ENCODE measurements at regions not wholly inside any gene's neighbourhood (a gene's known extent, or its start where the extent isn't known, plus 50 kb on each side); places are given as distances from the start of the nearest gene placed in this dataset.
"Not testable (repeated sequence)": the region's sequence is repeated elsewhere in the genome, so short reads cannot be mapped to it uniquely, and the experiment has no call there.

GRCh38 chr21:19433623-19434022, 1030.0 kb upstream of the TMPRSS15 start:
- Mint-ChIP-seq H3K27ac (no peak overlapping the region), H3K4me1 (no peaks in the 10 kb centered on the region), H3K9me3 (peaks cover 13% of the 10 kb centered on the region), H3K27me3 (no peaks in the 10 kb centered on the region), H3K36me3 (ENCODE audit: low read depth) (no peaks in the 10 kb centered on the region), H3K4me3 (no peak overlapping the region)
- ChIA-PET POLR2A (no interaction called here), CTCF (no interaction called here)
- DNase-seq, result no peak

DNA sequence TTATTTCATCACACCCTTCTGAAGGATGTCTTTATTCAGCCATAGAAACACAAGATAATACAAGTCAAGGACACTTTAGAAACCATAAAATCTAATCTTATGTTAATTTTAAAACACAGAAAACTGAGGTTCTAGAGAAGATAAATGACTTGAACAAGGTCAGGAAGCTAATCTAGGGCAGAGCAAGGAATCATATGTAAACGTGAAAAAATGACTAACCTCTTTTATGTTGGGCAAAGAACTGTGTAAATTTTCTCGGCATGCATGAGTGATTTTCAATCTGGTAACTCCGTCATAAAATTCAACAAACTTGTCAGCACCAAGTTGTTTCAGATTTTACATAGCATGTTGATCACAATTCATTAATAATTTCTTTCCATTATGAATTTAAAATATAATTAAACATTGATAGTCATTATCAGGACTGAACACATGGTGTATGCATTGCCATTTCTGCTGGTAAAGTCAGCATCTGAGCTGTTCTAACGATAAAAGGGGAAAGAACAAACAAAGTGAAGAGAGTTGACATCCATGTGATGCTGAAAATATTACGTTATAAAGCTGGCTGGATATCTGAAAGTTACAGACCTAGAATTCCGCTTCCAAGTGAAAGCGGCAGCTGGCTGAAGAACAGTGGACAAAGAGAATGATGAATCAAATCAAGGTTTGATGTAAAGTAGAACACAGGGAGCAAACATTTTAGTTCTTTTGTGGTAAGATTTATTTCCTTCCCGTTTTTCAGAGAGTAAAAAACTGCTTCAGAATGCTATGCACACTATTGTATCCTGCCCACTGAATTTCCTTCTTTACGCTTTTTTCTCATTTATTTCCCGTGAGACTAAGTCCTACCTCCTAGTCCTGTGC, 1037.4 kb upstream of the TMPRSS15 start:
- H3K27ac Mint-ChIP-seq, result no peak overlapping the region
- CTCF ChIA-PET, result no interaction called here
- H3K27me3 Mint-ChIP-seq, result no peaks in the 10 kb centered on the region
- H3K4me3 Mint-ChIP-seq, result no peak overlapping the region
- H3K9me3 Mint-ChIP-seq, result peaks cover 2% of the 10 kb centered on the region
- no peaks in the 10 kb centered on the region for H3K4me1 Mint-ChIP-seq
- no peak for DNase-seq
- no peaks in the 10 kb centered on the region for H3K36me3 Mint-ChIP-seq (ENCODE audit: low read depth)
- POLR2A ChIA-PET, result no interaction called here

GRCh38 chr21:19458295-19458694, 1054.7 kb upstream of the TMPRSS15 start:
- Mint-ChIP-seq H3K9me3 (peaks cover 11% of the 10 kb centered on the region), H3K4me3 (no peak overlapping the region), H3K4me1 (peaks cover 4% of the 10 kb centered on the region), H3K36me3 (ENCODE audit: low read depth) (no peaks in the 10 kb centered on the region), H3K27ac (no peak overlapping the region), H3K27me3 (no peaks in the 10 kb centered on the region)
- ChIA-PET CTCF (no interaction called here), POLR2A (no interaction called here)
- DNase-seq, result no peak

- H3K9me3 Mint-ChIP-seq, result peaks cover 11% of the 10 kb centered on the region
- no peaks in the 10 kb centered on the region for H3K36me3 Mint-ChIP-seq (ENCODE audit: low read depth)
- POLR2A ChIA-PET, result no interaction called here
- CTCF ChIA-PET, result no interaction called here
- H3K27me3 Mint-ChIP-seq, result no peaks in the 10 kb centered on the region
- peaks cover 4% of the 10 kb centered on the region for H3K4me1 Mint-ChIP-seq
- no peak overlapping the region for H3K27ac Mint-ChIP-seq
- DNase-seq, result no peak
- no peak overlapping the region for H3K4me3 Mint-ChIP-seq
Observed at GRCh38 chr21:19461481-19462205, 1058.1 kb upstream of the TMPRSS15 start.

GRCh38 chr21:19463966-19464365, 1060.4 kb upstream of the TMPRSS15 start:
- no peaks in the 10 kb centered on the region for H3K4me1 Mint-ChIP-seq
- POLR2A ChIA-PET, result no interaction called here

GRCh38 chr21:19468991-19469715, 1065.6 kb upstream of the TMPRSS15 start:
- Mint-ChIP-seq H3K36me3 (ENCODE audit: low read depth) (no peaks in the 10 kb centered on the region), H3K4me1 (no peaks in the 10 kb centered on the region), H3K4me3 (no peak overlapping the region), H3K9me3 (no peaks in the 10 kb centered on the region), H3K27me3 (no peaks in the 10 kb centered on the region), H3K27ac (no peak overlapping the region)
- no peak for DNase-seq
- CTCF ChIA-PET, result no interaction called here
- POLR2A ChIA-PET, result no interaction called here

More at GRCh38 chr21:19463966-19464365, 1060.4 kb upstream of the TMPRSS15 start:
- Mint-ChIP-seq H3K9me3 (peaks cover 5% of the 10 kb centered on the region), H3K27ac (no peak overlapping the region), H3K4me3 (no peak overlapping the region), H3K27me3 (no peaks in the 10 kb centered on the region), H3K36me3 (ENCODE audit: low read depth) (no peaks in the 10 kb centered on the region)
- DNase-seq, result no peak
- CTCF ChIA-PET, result no interaction called here

GRCh38 chr21:19475525-19475924, 1071.9 kb upstream of the TMPRSS15 start:
- peaks cover 2% of the 10 kb centered on the region for H3K9me3 Mint-ChIP-seq
- no peaks in the 10 kb centered on the region for H3K27me3 Mint-ChIP-seq
- ChIA-PET CTCF (no interaction called here), POLR2A (no interaction called here)
- H3K27ac Mint-ChIP-seq, result no peak overlapping the region
- no peaks in the 10 kb centered on the region for H3K36me3 Mint-ChIP-seq (ENCODE audit: low read depth)
- no peak for DNase-seq
- no peaks in the 10 kb centered on the region for H3K4me1 Mint-ChIP-seq
- no peak overlapping the region for H3K4me3 Mint-ChIP-seq

- H3K36me3 Mint-ChIP-seq (ENCODE audit: low read depth), result no peaks in the 10 kb centered on the region
- POLR2A ChIA-PET, result no interaction called here
- H3K9me3 Mint-ChIP-seq, result peaks cover 6% of the 10 kb centered on the region
- DNase-seq, result no peak
- CTCF ChIA-PET, result no interaction called here
- no peak overlapping the region for H3K27ac Mint-ChIP-seq
- H3K27me3 Mint-ChIP-seq, result no peaks in the 10 kb centered on the region
- H3K4me3 Mint-ChIP-seq, result no peak overlapping the region
- H3K4me1 Mint-ChIP-seq, result no peaks in the 10 kb centered on the region
Observed at GRCh38 chr21:19489930-19490329, 1086.3 kb upstream of the TMPRSS15 start.

GRCh38 chr21:19490481-19490880, 1086.9 kb upstream of the TMPRSS15 start:
- no peak overlapping the region for H3K4me3 Mint-ChIP-seq
- no peak for DNase-seq
- H3K27ac Mint-ChIP-seq, result no peak overlapping the region
- ChIA-PET POLR2A (no interaction called here), CTCF (no interaction called here)
- no peaks in the 10 kb centered on the region for H3K36me3 Mint-ChIP-seq (ENCODE audit: low read depth)
- H3K27me3 Mint-ChIP-seq, result no peaks in the 10 kb centered on the region
- H3K9me3 Mint-ChIP-seq, result peaks cover 6% of the 10 kb centered on the region
- H3K4me1 Mint-ChIP-seq, result no peaks in the 10 kb centered on the region

- CTCF ChIA-PET, DNase-seq: not testable (repeated sequence)
Observed at GRCh38 chr21:19493437-19494241, 1090.1 kb upstream of the TMPRSS15 start.

GRCh38 chr21:19501115-19501514, 1097.5 kb upstream of the TMPRSS15 start:
- ChIA-PET POLR2A (no interaction called here), CTCF (no interaction called here)
- Mint-ChIP-seq H3K27ac (no peak overlapping the region), H3K36me3 (ENCODE audit: low read depth) (no peaks in the 10 kb centered on the region), H3K4me3 (no peak overlapping the region), H3K4me1 (no peaks in the 10 kb centered on the region), H3K27me3 (no peaks in the 10 kb centered on the region), H3K9me3 (peaks cover 6% of the 10 kb centered on the region)
- no peak for DNase-seq

More at GRCh38 chr21:19493437-19494241, 1090.1 kb upstream of the TMPRSS15 start:
- H3K27me3 Mint-ChIP-seq; H3K9me3 Mint-ChIP-seq; H3K27ac Mint-ChIP-seq; H3K36me3 Mint-ChIP-seq (ENCODE audit: low read depth); POLR2A ChIA-PET; H3K4me1 Mint-ChIP-seq; H3K4me3 Mint-ChIP-seq: not testable (repeated sequence)

DNA sequence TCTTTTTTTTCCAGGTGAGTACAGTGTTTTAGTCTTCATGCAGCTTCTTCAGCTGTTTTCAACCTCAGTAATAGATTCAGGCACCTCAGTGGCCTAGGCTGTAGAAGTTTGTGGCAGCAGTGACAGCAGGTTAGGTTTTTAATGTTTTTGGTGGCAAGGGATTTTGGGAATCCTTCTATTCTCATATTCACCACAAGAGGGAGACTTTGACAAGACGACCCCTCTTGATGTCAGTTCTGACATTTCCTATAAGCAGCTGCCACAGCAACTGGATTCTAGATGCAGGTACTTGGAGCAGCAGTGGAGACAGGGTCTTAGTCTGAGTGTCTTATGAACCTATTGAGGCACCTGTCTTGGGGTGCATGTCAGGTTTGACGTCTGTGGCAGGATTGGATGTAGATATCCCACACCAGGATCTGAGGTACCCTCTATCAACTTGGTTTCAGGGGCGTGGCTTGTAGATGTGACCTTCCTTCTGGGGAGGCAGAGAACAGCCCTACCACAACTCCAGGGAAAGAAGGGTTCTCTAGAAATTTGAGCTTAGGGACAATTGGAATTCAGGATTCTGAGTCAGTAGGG, 1104.2 kb upstream of the TMPRSS15 start:
- ChIA-PET CTCF (no interaction called here), POLR2A (no interaction called here)
- Mint-ChIP-seq H3K36me3 (ENCODE audit: low read depth) (no peaks in the 10 kb centered on the region), H3K4me1 (no peaks in the 10 kb centered on the region), H3K27me3 (no peaks in the 10 kb centered on the region), H3K4me3 (no peak overlapping the region), H3K27ac (no peak overlapping the region), H3K9me3 (peaks cover 15% of the 10 kb centered on the region)
- DNase-seq, result no peak

Data from activated CD4-positive, alpha-beta T cell treated with anti-CD3 and anti-CD28 coated beads, Interleukin-2, amount 10 ng/mL, durations not matched to agents 7 days and 5 days (primary cell).